ENCODE measurements at regions not wholly inside any gene's neighbourhood (a gene's known extent, or its start where the extent isn't known, plus 50 kb on each side); places are given as distances from the start of the nearest gene placed in this dataset.

- CTCF ChIA-PET = no interaction called here
- FAIRE-seq = no peak
- no TSS peak for BruUV-seq (replicated peaks)
Observed at GRCh38 chr4:79756140-79756895, 316.7 kb downstream of the ANTXR2 start.

More at GRCh38 chr4:79756140-79756895, 316.7 kb downstream of the ANTXR2 start:
- Histone ChIP-seq H3K4me2 (ENCODE audit: insufficient read depth, low read length) (no peak overlapping the region), H3K9me3 (replicated peaks; ENCODE audit: control insufficient read depth, insufficient read depth, low read length) (no peaks in the 10 kb centered on the region), H3K4me3 (replicated peaks in 1 of 3; ENCODE audit: insufficient read depth in 1 of 3, low read depth in 1 of 3, low read length in 3 of 3) (no peak overlapping the region), H3K9ac (replicated peaks; ENCODE audit: extremely low read depth, insufficient read depth, low read length) (no peak overlapping the region), H3K36me3 (ENCODE audit: control insufficient read depth in 2 of 2, extremely low read depth in 1 of 2, insufficient read depth in 2 of 2, low read length in 2 of 2) (no peaks in the 10 kb centered on the region), H3K79me2 (ENCODE audit: control insufficient read depth, insufficient read depth, low read length) (no peaks in the 10 kb centered on the region), H3K27ac (ENCODE audit: insufficient read depth, low read depth, low read length) (no peak overlapping the region), H3K9me1 (replicated peaks; ENCODE audit: control insufficient read depth, extremely low read depth, insufficient read depth, low read length) (no peaks in the 10 kb centered on the region), H4K20me1 (replicated peaks; ENCODE audit: control insufficient read depth, extremely low read depth, insufficient read depth, low read length) (no peaks in the 10 kb centered on the region), H2AFZ (ENCODE audit: low read depth, low read length) (no peak overlapping the region), H3K4me1 (ENCODE audit: control insufficient read depth, extremely low read depth, insufficient read depth, low read length) (no peaks in the 10 kb centered on the region), H3K27me3 (ENCODE audit: control insufficient read depth in 2 of 2, insufficient read depth in 2 of 2, low read length in 2 of 2) (no peaks in the 10 kb centered on the region)
- TF ChIP-seq CTCF (IDR thresholded peaks at IDR 0.05; ENCODE audit: extremely low read depth in 1 of 2, insufficient read depth in 1 of 2, low read depth in 1 of 2, low read length in 2 of 2) = no peak
- no peak for TF ChIP-seq EZH2 (IDR thresholded peaks at IDR 0.05; ENCODE audit: borderline replicate concordance, low read depth, low read length, severe bottlenecking)
- TF ChIP-seq FOS (IDR thresholded peaks at IDR 0.05; ENCODE audit: borderline replicate concordance, insufficient read depth, low read length) = no peak
- no peak for TF ChIP-seq MAX (IDR thresholded peaks at IDR 0.05; ENCODE audit: insufficient read depth, insufficient read length)
- TF ChIP-seq JUN (IDR thresholded peaks at IDR 0.05; ENCODE audit: borderline replicate concordance, insufficient read depth, insufficient read length, low read depth) = no peak
- TF ChIP-seq POLR2A (IDR thresholded peaks at IDR 0.05; ENCODE audit: low read depth, low read length) = no peak
- no peak for TF ChIP-seq MYC (IDR thresholded peaks at IDR 0.05; ENCODE audit: low read depth, low read length)
- no peak for TF ChIP-seq GATA2 (IDR thresholded peaks at IDR 0.05; ENCODE audit: insufficient read depth, insufficient read length, low read depth, low read length)
- TF ChIP-seq POLR2AphosphoS5 (IDR thresholded peaks at IDR 0.05; ENCODE audit: insufficient read depth, low read depth, low read length) = no peak
- dilution Hi-C loops (cut with MboI; ENCODE audit: extremely low pct_ligation_motif_present, low sequenced_read_pairs) (no loop called here), intact Hi-C loops (cut with micrococcal nuclease) (no loop called here)
- no peak for DNase-seq (ENCODE audit: low read depth, low spot score)
- POLR2A ChIA-PET = no interaction called here
